Omental fat pad (tissue), 3 donors: ENCODE measurements at regions not wholly inside any gene's neighbourhood (a gene's known extent, or its start where the extent isn't known, plus 50 kb on each side); places are given as distances from the start of the nearest gene placed in this dataset.

ENCODE experiments used
- ATAC-seq: fragments of 150-250 bp; one replicate; pipeline ENCODE4 v1.9.1; 2016; ENCODE audit warnings: mild to moderate bottlenecking, moderate library complexity; ENCODE audit not compliant: low FRiP score
- DNase-seq: peaks from one replicate; pipeline ENCODE4 v3.0.0-alpha.2; 2019; ENCODE audit warnings: low spot score
- TF ChIP-seq, protein P1 (sequence below), 3 donors: fragments of 450-650 bp; IDR thresholded peaks; one replicate each; pipeline ENCODE4 v1.5.1; 2016 to 2017; ENCODE audit warnings: antibody characterized with exemption in 3 of 3, mild to moderate bottlenecking in 3 of 3, moderate library complexity in 2 of 3

DNA sequence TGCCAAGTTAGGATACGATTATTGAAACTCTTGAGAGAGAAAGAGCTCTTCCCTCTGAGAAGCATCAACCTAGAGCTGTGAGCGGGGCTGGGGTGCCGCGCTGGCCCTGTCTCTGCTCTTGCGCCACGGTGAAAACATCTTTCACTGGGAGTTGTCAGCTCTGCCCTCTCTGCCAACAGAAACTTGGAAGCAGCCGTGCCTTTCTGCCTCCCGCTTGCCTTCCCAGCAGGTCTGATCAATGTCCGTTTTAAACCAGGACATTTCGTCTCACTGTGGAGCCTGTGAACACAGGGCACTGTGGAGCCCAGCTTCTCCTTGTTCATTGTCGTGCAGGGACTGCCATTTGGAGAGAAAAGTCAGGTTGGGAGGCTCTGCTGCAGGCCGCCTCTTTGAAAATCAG, 249.2 kb upstream of the PMEPA1 start:
- DNase-seq, result no peak
- TF ChIP-seq, protein P1, sequence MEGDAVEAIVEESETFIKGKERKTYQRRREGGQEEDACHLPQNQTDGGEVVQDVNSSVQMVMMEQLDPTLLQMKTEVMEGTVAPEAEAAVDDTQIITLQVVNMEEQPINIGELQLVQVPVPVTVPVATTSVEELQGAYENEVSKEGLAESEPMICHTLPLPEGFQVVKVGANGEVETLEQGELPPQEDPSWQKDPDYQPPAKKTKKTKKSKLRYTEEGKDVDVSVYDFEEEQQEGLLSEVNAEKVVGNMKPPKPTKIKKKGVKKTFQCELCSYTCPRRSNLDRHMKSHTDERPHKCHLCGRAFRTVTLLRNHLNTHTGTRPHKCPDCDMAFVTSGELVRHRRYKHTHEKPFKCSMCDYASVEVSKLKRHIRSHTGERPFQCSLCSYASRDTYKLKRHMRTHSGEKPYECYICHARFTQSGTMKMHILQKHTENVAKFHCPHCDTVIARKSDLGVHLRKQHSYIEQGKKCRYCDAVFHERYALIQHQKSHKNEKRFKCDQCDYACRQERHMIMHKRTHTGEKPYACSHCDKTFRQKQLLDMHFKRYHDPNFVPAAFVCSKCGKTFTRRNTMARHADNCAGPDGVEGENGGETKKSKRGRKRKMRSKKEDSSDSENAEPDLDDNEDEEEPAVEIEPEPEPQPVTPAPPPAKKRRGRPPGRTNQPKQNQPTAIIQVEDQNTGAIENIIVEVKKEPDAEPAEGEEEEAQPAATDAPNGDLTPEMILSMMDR (IDR thresholded peaks at IDR 0.05), result no peak
- peak; percentile 67 for ATAC-seq

DNA sequence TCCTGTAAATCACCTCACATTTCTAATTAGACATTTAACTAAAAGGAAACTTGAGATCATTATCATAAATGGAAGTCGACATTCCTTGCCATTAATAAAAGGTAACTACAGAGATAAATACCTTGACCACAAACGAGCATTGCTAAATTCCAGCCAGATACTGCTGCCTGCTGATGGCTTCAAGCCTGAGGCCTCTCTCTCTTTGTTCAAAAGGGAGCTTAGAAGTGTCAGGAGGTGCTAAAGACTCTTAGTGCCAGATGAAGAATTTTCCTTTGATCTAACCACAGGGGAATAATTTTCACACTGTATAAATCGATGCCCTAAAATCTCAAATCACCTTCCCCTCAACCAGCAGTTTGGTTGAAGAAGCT, 248.2 kb upstream of the PMEPA1 start:
- TF ChIP-seq, protein P1 (IDR thresholded peaks at IDR 0.05), result no peak
- ATAC-seq (no peak), DNase-seq (no peak)

DNA sequence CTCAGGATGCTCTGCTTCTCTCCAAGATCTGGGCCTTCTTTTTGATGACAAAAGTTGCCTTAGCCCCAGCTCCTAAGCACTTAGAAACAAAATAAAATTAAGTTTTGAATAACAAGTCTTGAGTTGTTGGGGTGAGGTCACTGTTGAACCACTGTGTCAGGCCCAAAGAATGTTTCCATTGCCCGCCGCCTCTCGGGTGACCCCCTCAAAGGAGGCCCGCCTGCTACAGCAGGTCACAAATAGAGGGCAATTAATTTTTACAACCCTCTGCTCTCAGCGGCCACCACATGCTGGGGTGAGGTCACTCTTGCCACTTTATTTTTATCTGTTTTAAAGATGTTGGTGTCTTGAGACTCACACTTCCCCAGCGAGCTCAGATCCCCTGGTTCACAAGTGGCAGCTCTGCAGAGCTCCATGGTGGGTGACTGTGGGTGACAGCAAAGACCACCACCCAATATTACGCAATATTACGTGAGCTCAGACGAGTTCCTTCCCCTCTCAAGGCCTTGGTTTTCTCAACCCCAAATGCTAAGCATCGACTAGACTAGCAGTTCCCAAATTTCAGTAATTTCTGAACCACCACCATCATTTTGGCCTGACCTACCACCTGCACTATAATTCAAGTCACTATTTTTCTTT, 247.7 kb upstream of the PMEPA1 start:
- ATAC-seq (no peak), DNase-seq (no peak)
- TF ChIP-seq, protein P1 (IDR thresholded peaks at IDR 0.05), result no peak

DNA sequence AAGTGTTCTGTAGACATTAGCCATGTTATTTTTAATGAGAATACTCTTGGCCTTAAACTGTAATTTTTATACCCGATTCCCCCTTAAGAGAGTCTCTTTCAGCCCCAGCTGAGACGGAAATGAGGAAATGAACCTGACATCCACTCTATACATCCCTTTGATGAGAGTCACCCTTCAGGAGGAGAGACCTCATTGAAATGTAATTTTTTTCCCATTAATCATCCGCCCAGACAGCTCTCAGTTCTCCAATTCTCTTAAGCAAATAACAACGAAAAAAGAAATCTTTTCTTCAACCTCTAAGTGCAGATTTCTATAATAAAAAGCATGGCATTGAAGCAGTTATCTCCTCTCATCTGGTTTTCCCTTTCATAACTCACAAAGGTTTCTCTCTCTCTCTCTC, 243.8 kb upstream of the PMEPA1 start:
- TF ChIP-seq, protein P1 (IDR thresholded peaks at IDR 0.05), result no peak

DNA sequence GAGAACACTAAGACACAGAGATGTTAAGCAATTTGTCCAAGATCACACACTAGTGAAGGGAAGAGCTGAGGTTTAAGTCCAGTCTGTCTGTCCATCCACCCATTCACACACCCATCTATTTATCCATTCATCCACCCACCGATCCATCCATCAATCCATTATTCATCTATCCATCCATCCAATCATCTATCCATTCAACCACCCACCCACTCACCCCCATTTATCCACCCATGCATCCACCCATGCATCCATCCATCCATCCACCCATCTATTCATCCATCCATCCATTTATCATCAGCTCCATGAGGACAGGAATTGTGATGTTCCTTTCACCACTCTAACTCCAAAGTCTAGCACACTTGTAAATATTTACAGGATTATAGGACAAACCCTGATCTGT, 242.3 kb upstream of the PMEPA1 start:
- TF ChIP-seq, protein P1 (IDR thresholded peaks at IDR 0.05), result no peak
- DNase-seq (no peak), ATAC-seq (no peak)

More for the DNA sequence above, 243.8 kb upstream of the PMEPA1 start:
- DNase-seq, result no peak
- no peak for ATAC-seq

DNA sequence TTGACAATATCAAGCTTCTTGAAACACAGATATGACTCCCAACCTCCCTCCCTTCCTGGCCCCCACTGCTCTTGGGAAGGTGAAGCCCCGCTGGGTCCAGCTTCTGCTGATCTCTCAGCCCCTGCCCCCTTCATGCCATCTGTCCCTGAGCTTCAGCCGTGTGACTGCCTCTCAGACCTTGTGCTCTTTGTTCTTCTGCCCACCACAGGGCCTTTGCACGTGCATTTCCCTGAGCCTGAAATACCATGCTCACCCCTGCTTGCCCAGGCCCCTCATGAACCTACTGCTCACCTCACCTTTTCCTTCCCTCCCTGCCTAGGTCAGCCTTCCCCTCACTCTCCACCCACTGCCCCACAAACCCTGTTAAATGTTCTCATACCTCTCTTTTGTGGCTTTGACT, 241.7 kb upstream of the PMEPA1 start:
- ATAC-seq, result no peak
- DNase-seq, result no peak
- TF ChIP-seq, protein P1 (IDR thresholded peaks at IDR 0.05), result no peak

DNA sequence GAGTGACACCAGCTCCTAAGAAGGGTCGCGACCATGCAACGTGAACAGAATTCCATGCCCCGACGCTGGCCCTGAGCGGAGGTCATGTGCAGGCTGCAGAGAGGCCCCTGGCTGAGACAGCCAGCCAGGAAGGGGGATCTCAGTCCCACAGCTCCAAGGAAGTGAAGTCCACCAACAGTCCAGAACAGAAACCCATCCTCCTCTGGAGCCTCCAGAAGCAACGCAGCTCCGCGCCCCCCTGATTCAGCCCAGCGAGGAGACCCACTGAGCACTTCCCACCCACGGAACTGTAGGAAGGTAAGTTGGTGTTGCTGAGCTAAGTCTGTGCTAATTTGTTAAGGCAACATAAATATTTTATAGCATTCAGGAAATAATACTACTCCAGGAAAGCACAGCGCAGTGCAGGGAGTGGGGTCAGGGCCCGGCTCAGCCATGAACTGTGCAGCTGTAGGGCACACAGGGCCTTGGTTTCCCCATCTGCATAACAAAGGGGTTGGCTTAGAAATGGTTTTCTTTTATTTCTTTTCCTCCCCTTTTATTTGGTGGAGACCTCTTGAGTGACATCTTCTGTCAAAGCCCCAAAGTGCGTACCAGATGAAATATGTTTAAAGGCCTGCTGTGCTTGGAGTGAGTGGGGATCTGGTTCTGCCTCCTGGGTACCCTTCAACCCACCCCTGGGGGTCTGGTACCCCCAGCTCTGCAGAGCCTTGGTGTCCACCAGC, 241.1 kb upstream of the PMEPA1 start:
- TF ChIP-seq, protein P1 (IDR thresholded peaks at IDR 0.05), result no peak
- ATAC-seq (no peak), DNase-seq (no peak)
